IMR-90 (cell line): ENCODE measurements at regions not wholly inside any gene's neighbourhood (a gene's known extent, or its start where the extent isn't known, plus 50 kb on each side); places are given as distances from the start of the nearest gene placed in this dataset.

Source experiments
- ATAC-seq: fragments of 200-7000 bp; cut with Tn5 transposase; 2 replicates; pipeline ENCODE4 v1.9.1; 2020; ENCODE audit warnings: low read depth, mild to moderate bottlenecking, moderate library complexity
- BruUV-seq: library from RNA; stranded (reverse); fragments of 400-500 nt; replicated peaks from 2 replicates; lab custom pipeline; 2021; lab: Mats Ljungman, UMichigan
- CTCF ChIA-PET: fragments of 300-600 bp; formaldehyde crosslinking; extraction: SDS; loops from one replicate; lab custom pipeline; 2021; ENCODE audit warnings: antibody characterized with exemption; lab: Yijun Ruan, JAX
- POLR2A ChIA-PET: fragments of 300-600 bp; sonication (Branson Sonifier 250); formaldehyde crosslinking; loops from one replicate; lab custom pipeline; 2022; ENCODE audit warnings: antibody characterized with exemption; ENCODE audit not compliant: unreplicated experiment; lab: Charles Lee
- DNase-seq: peaks from one replicate; pipeline ENCODE4 v3.0.0; 2013
- H2AFZ ChIP-seq: replicated peaks from 2 replicates; pipeline ENCODE3; 2013; ENCODE audit warnings: low read length, mild to moderate bottlenecking; ENCODE audit not compliant: poor library complexity
- H2AK5ac ChIP-seq: 2 replicates; pipeline ENCODE4 v1.6.1; 2013; ENCODE audit warnings: low read depth, low read length, inconsistent platforms
- H2AK9ac ChIP-seq: replicated peaks from 2 replicates; pipeline ENCODE3; 2013; ENCODE audit warnings: mild to moderate bottlenecking, low read depth, low read length, moderate library complexity; ENCODE audit not compliant: poor library complexity
- H2BK120ac ChIP-seq: 2 replicates; pipeline ENCODE4 v1.6.1; 2013; ENCODE audit warnings: low read depth, low read length, inconsistent platforms
- H2BK15ac ChIP-seq: 3 replicates; pipeline ENCODE4 v1.6.1; 2013; ENCODE audit warnings: low read depth, low read length, inconsistent platforms
- H2BK20ac ChIP-seq: 2 replicates; pipeline ENCODE4 v1.6.1; 2013; ENCODE audit warnings: low read depth, mild to moderate bottlenecking, inconsistent platforms, low read length, moderate library complexity
- H2BK5ac ChIP-seq: 2 replicates; pipeline ENCODE4 v1.6.1; 2013; ENCODE audit warnings: mild to moderate bottlenecking, low read depth, low read length, inconsistent platforms; ENCODE audit not compliant: poor library complexity, severe bottlenecking
- H3K14ac ChIP-seq: replicated peaks from 2 replicates; pipeline ENCODE4 v1.6.1; 2013; ENCODE audit warnings: low read depth, low read length, inconsistent platforms
- H3K18ac ChIP-seq: 2 replicates; pipeline ENCODE4 v1.6.1; 2013; ENCODE audit warnings: low read depth, low read length, control low read depth
- H3K23ac ChIP-seq: 2 replicates; pipeline ENCODE4 v1.6.1; 2013; ENCODE audit warnings: low read depth, low read length, inconsistent platforms
- H3K27ac ChIP-seq: 2 replicates; pipeline ENCODE4 v1.5.1; 2013; ENCODE audit warnings: mild to moderate bottlenecking, control low read depth, low read length; ENCODE audit not compliant: insufficient read depth
- H3K27me3 ChIP-seq: 2 replicates; pipeline ENCODE4 v1.6.1; 2013; ENCODE audit warnings: low read length; ENCODE audit not compliant: control insufficient read depth, insufficient read depth
- H3K36me3 ChIP-seq: 2 replicates; pipeline ENCODE4 v1.6.1; 2013; ENCODE audit warnings: low read length, mixed read lengths; ENCODE audit not compliant: control insufficient read depth, insufficient read depth
- H3K4ac ChIP-seq: 2 replicates; pipeline ENCODE4 v1.6.1; 2013; ENCODE audit warnings: low read depth, low read length, inconsistent platforms
- H3K4me1 ChIP-seq: 2 replicates; pipeline ENCODE4 v1.6.1; 2013; ENCODE audit warnings: low read length, mixed read lengths; ENCODE audit not compliant: control insufficient read depth, insufficient read depth
- H3K4me2 ChIP-seq: 2 replicates; pipeline ENCODE4 v1.6.1; 2013; ENCODE audit warnings: low read depth, mild to moderate bottlenecking, control low read depth, low read length, moderate library complexity
- H3K4me3 ChIP-seq: 2 replicates; pipeline ENCODE4 v1.5.1; 2013; ENCODE audit warnings: low read depth, mild to moderate bottlenecking, control low read depth, low read length, moderate library complexity; ENCODE audit not compliant: insufficient read depth
- H3K56ac ChIP-seq: 2 replicates; pipeline ENCODE4 v1.6.1; 2013; ENCODE audit warnings: low read length, inconsistent platforms; ENCODE audit not compliant: insufficient read depth; ENCODE audit errors: extremely low read depth
- H3K79me1 ChIP-seq, 2 experiments: 2 replicates each; pipeline ENCODE4 v1.6.1; 2013; ENCODE audit warnings: low read length in 2 of 2, inconsistent platforms in 1 of 2, low read depth in 1 of 2
- H3K9ac ChIP-seq: 2 replicates; pipeline ENCODE4 v1.6.1; 2013; ENCODE audit warnings: low read depth, low read length, control low read depth
- H3K9me1 ChIP-seq: 2 replicates; pipeline ENCODE4 v1.6.1; 2013; ENCODE audit warnings: low read length, inconsistent platforms; ENCODE audit not compliant: insufficient read depth
- H3K9me3 ChIP-seq: 2 replicates; pipeline ENCODE4 v1.6.1; 2013; ENCODE audit warnings: low read length; ENCODE audit not compliant: control insufficient read depth, insufficient read depth
- H4K20me1 ChIP-seq: 2 replicates; pipeline ENCODE4 v1.6.1; 2013; ENCODE audit warnings: low read length, inconsistent platforms; ENCODE audit not compliant: insufficient read depth
- H4K5ac ChIP-seq: 2 replicates; pipeline ENCODE4 v1.6.1; 2013; ENCODE audit warnings: mild to moderate bottlenecking, low read depth, low read length, control low read depth
- H4K8ac ChIP-seq, 2 experiments: 2 replicates each; pipeline ENCODE4 v1.6.1; 2013; ENCODE audit warnings: low read depth in 2 of 2, low read length in 2 of 2, control low read depth in 1 of 2, inconsistent platforms in 1 of 2
- H4K91ac ChIP-seq: 2 replicates; pipeline ENCODE4 v1.6.1; 2013; ENCODE audit warnings: low read depth, low read length, inconsistent platforms; ENCODE audit not compliant: insufficient read depth
- BHLHE40 ChIP-seq: fragments of 150-350 bp; IDR thresholded peaks from 2 replicates; pipeline ENCODE4 v1.6.1; 2016; ENCODE audit warnings: mild to moderate bottlenecking, low read depth, low read length
- CEBPB ChIP-seq: IDR thresholded peaks from 2 replicates; pipeline ENCODE4 v1.6.1; 2012; ENCODE audit warnings: low read depth, low read length, improper control_type of control experiment
- CHD1 ChIP-seq: IDR thresholded peaks from 2 replicates; pipeline ENCODE4 v1.6.1; 2012; ENCODE audit warnings: low read depth, low read length, improper control_type of control experiment
- CTCF ChIP-seq: conservative IDR thresholded peaks from 2 replicates; pipeline ENCODE4 v1.5.1; 2012; ENCODE audit warnings: mild to moderate bottlenecking, low read depth, low read length, improper control_type of control experiment
- ELK1 ChIP-seq: fragments of 150-350 bp; IDR thresholded peaks from 2 replicates; pipeline ENCODE4 v1.6.1; 2016; ENCODE audit warnings: low read depth, mild to moderate bottlenecking, low read length, moderate library complexity, borderline replicate concordance
- FOS ChIP-seq: fragments of 150-350 bp; IDR thresholded peaks from 2 replicates; pipeline ENCODE4 v1.6.1; 2016; ENCODE audit warnings: low read depth, low read length
- MAFK ChIP-seq: IDR thresholded peaks from 2 replicates; pipeline ENCODE4 v1.6.1; 2012; ENCODE audit warnings: low read depth, low read length, improper control_type of control experiment
- MAZ ChIP-seq: IDR thresholded peaks from 2 replicates; pipeline ENCODE4 v1.6.1; 2012; ENCODE audit warnings: low read depth, mild to moderate bottlenecking, low read length, improper control_type of control experiment, moderate library complexity, borderline replicate concordance
- MXI1 ChIP-seq: IDR thresholded peaks from 2 replicates; pipeline ENCODE4 v1.6.1; 2012; ENCODE audit warnings: low read depth, mild to moderate bottlenecking, low read length, moderate library complexity, borderline replicate concordance
- NFE2L2 ChIP-seq: fragments of 150-350 bp; IDR thresholded peaks from 2 replicates; pipeline ENCODE4 v1.6.1; 2016; ENCODE audit warnings: low read depth, mild to moderate bottlenecking, low read length
- RAD21 ChIP-seq: IDR thresholded peaks from 2 replicates; pipeline ENCODE4 v1.6.1; 2012; ENCODE audit warnings: low read length, improper control_type of control experiment
- RCOR1 ChIP-seq: IDR thresholded peaks from 2 replicates; pipeline ENCODE4 v1.6.1; 2012; ENCODE audit warnings: mild to moderate bottlenecking, low read length, improper control_type of control experiment; ENCODE audit not compliant: insufficient replicate concordance
- RFX5 ChIP-seq: IDR thresholded peaks from 2 replicates; pipeline ENCODE4 v1.8.0; 2012; ENCODE audit warnings: low read depth, mild to moderate bottlenecking, low read length, moderate library complexity
- SMC3 ChIP-seq: fragments of 150-350 bp; IDR thresholded peaks from 2 replicates; pipeline ENCODE4 v1.6.1; 2016; ENCODE audit warnings: low read depth, mild to moderate bottlenecking, antibody characterized with exemption, low read length, moderate library complexity
- USF2 ChIP-seq: fragments of 150-350 bp; IDR thresholded peaks from 2 replicates; pipeline ENCODE4 v1.6.1; 2017; ENCODE audit warnings: mild to moderate bottlenecking, antibody characterized with exemption, low read length, low read depth
- WGBS, 2 experiments: methylation state at CpG; one replicate each; pipeline versions ENCODE4 v1.1.5 to v1.1.7; 2013; ENCODE audit warnings: missing lambda C conversion rate in 2 of 2; ENCODE audit not compliant: insufficient read length in 1 of 2; ENCODE audit errors: extremely low coverage in 2 of 2; 5-methylcytosine and 5-hydroxymethylcytosine counted together
- dilution Hi-C: fragments of 300-500 bp; cut with HindIII; formaldehyde crosslinking; loops from one replicate; pipeline ENCODE4 v1.14.3; 2018; ENCODE audit warnings: low sequenced_read_pairs; ENCODE audit not compliant: unreplicated experiment
- in situ Hi-C: fragments of 300-500 bp; cut with MboI; formaldehyde crosslinking; loops from 3 replicates; pipeline ENCODE4 v1.14.3; 2019; ENCODE audit warnings: low sequenced_read_pairs, inconsistent platforms, mixed read lengths
- intact Hi-C: fragments of 100-400 bp; cut with micrococcal nuclease; formaldehyde crosslinking; loops from 2 replicates; pipeline ENCODE4 v1.10.0; 2022

- H3K9me3 ChIP-seq = no peaks in the 10 kb centered on the region
- H3K27me3 ChIP-seq = no peaks in the 10 kb centered on the region
- peaks cover 10% of the 10 kb centered on the region for H3K4me1 ChIP-seq
- H3K36me3 ChIP-seq = no peaks in the 10 kb centered on the region
- H2AK9ac ChIP-seq = no peak overlapping the region
- no peak overlapping the region for H4K91ac ChIP-seq
- H2BK5ac ChIP-seq = peak overlapping the region; percentile 98
- H2BK120ac ChIP-seq = peak overlapping the region; percentile 6; the same call in 1 of the 2 replicates
- WGBS, 2 experiments = no CpG with 5 or more reads among the region's 2 CpGs
- H3K9me1 ChIP-seq = peaks cover 5% of the 10 kb centered on the region; the same call in 1 of the 2 replicates
- H3K4ac ChIP-seq = no peak overlapping the region
- TF ChIP-seq MXI1 = no peak
- no peak for TF ChIP-seq NFE2L2
- TF ChIP-seq RCOR1 = no peak
- TF ChIP-seq MAZ = no peak
- TF ChIP-seq RFX5 = no peak
- 0 out of 2 replicates have a peak, but pooled peaks have one; percentile 8 for TF ChIP-seq FOS
- no peak for TF ChIP-seq SMC3
- TF ChIP-seq CEBPB = peak; percentile 56
- no peak for TF ChIP-seq RAD21
- TF ChIP-seq MAFK = no peak
- no peak for TF ChIP-seq USF2
- no peak for TF ChIP-seq BHLHE40
- no peak for TF ChIP-seq CTCF
- TF ChIP-seq CHD1 = no peak
- no peak for TF ChIP-seq ELK1
- H2AFZ ChIP-seq = no peak overlapping the region
- no peak overlapping the region for H2BK20ac ChIP-seq
- DNase-seq (peak; percentile 87), ATAC-seq (peak; percentile 86)
- no peak overlapping the region for H3K14ac ChIP-seq
- ChIA-PET CTCF (interaction anchor here (0.6 kb wide), 1 partner anchor 74 kb away, joined by 6 read pairs; no protein-coding TSS in a partner anchor), POLR2A (no interaction called here)
- H4K5ac ChIP-seq = no peak overlapping the region
- H4K20me1 ChIP-seq = no peaks in the 10 kb centered on the region
- peak overlapping the region in 1 of 2 experiments; percentile 30; a peak in 1 of 4 replicates for H4K8ac ChIP-seq
- intact Hi-C loops = no loop called here
- H3K4me2 ChIP-seq = no peak overlapping the region
- H3K79me1 ChIP-seq = no peaks in the 10 kb centered on the region
- no peak overlapping the region for H3K4me3 ChIP-seq
- H3K9ac ChIP-seq = no peak overlapping the region
- H2AK5ac ChIP-seq = no peak overlapping the region
- dilution Hi-C loops = no loop called here
- H3K18ac ChIP-seq = no peak overlapping the region
- H3K56ac ChIP-seq = no peak overlapping the region
- in situ Hi-C loops = no loop called here
- H2BK15ac ChIP-seq = no peak overlapping the region
- no TSS peak for BruUV-seq
- H3K27ac ChIP-seq = peak overlapping the region; percentile 11; the same call in 1 of the 2 replicates
- no peak overlapping the region for H3K23ac ChIP-seq
These were observed 56.5 kb upstream of the FNDC3B start for GRCh38 chr3:171982828-171983227.
